ENCODE measurements at regions not wholly inside any gene's neighbourhood (a gene's known extent, or its start where the extent isn't known, plus 50 kb on each side); places are given as distances from the start of the nearest gene placed in this dataset.
A peak's percentile ranks its signal among the peaks of the same experiment; 100 is the strongest.

DNA sequence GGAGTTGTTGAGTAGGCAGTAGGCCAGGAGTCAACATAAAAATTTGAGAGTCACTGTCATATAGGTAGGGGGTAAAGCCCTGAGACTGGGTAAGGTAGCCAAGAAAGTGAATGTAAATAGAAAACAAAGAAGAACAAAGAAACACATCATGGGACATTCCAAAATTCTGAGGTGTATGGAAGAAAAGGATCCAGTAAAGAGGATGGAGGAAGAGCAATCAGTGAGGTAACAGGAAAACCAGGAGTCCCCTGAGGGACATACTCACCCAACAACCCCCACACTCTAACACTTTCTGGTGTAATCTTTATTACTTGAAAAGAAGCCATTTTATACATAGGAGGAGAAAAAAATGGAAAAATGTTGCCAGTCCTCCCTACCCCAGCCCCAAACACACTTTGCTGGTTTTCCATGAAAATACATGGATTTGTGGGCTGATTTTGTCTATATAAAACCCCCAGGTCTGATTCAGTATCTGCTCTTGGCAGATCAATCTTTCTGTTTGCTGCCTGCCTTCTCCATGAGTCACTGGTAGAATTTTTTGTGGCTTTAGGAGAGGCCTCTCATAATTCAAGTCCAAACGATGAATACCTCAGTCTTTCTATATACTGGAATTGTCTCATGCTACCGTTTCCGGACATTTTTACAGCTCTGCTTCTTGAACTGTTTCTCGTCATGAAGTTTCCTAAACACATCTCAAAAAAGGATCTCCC lies 271.4 kb upstream of the MAN1A1 start:
- DNase-seq (ENCODE audit: low read depth in 2 of 2) = peak; percentile 85 to 97
- no peaks in the 10 kb centered on the region for H3K27me3 ChIP-seq (ENCODE audit: control insufficient read depth, insufficient read depth, low read length)
- peak overlapping the region; percentile 7 for H3K4me2 ChIP-seq (ENCODE audit: extremely low read depth, insufficient read depth, low read length)
- no peaks in the 10 kb centered on the region for H3K36me3 ChIP-seq (ENCODE audit: control insufficient read depth, insufficient read depth, low read length)
- H4K20me1 ChIP-seq (ENCODE audit: control insufficient read depth, extremely low read depth, insufficient read depth, low read length) = no peaks in the 10 kb centered on the region
- H3K9ac ChIP-seq (ENCODE audit: insufficient read depth, low read length) = no peak overlapping the region
- no peaks in the 10 kb centered on the region for H3K79me2 ChIP-seq (ENCODE audit: control insufficient read depth, insufficient read depth, low read length)
- no peak for TF ChIP-seq EZH2 (IDR thresholded peaks at IDR 0.05; ENCODE audit: low read length, missing control alignments)
- TF ChIP-seq, protein P1, sequence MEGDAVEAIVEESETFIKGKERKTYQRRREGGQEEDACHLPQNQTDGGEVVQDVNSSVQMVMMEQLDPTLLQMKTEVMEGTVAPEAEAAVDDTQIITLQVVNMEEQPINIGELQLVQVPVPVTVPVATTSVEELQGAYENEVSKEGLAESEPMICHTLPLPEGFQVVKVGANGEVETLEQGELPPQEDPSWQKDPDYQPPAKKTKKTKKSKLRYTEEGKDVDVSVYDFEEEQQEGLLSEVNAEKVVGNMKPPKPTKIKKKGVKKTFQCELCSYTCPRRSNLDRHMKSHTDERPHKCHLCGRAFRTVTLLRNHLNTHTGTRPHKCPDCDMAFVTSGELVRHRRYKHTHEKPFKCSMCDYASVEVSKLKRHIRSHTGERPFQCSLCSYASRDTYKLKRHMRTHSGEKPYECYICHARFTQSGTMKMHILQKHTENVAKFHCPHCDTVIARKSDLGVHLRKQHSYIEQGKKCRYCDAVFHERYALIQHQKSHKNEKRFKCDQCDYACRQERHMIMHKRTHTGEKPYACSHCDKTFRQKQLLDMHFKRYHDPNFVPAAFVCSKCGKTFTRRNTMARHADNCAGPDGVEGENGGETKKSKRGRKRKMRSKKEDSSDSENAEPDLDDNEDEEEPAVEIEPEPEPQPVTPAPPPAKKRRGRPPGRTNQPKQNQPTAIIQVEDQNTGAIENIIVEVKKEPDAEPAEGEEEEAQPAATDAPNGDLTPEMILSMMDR (conservative IDR thresholded peaks at IDR 0.05 in 1 of 2, IDR thresholded peaks at IDR 0.05 in 1 of 2; ENCODE audit: low read depth in 1 of 2, low read length in 2 of 2) = no peak
- no peaks in the 10 kb centered on the region for H3K9me3 ChIP-seq (ENCODE audit: control insufficient read depth, insufficient read depth, low read depth, low read length)
- H2AFZ ChIP-seq (ENCODE audit: low read length) = no peak overlapping the region
- no peak overlapping the region for H3K27ac ChIP-seq (ENCODE audit: insufficient read depth, low read length)
- no peaks in the 10 kb centered on the region for H3K4me1 ChIP-seq (ENCODE audit: control insufficient read depth, extremely low read depth, insufficient read depth, low read length)
- no peak overlapping the region for H3K4me3 ChIP-seq (replicated peaks in 1 of 4; ENCODE audit: control extremely low read depth in 1 of 4, insufficient read depth in 1 of 4, low read depth in 3 of 4, low read length in 4 of 4)

DNA sequence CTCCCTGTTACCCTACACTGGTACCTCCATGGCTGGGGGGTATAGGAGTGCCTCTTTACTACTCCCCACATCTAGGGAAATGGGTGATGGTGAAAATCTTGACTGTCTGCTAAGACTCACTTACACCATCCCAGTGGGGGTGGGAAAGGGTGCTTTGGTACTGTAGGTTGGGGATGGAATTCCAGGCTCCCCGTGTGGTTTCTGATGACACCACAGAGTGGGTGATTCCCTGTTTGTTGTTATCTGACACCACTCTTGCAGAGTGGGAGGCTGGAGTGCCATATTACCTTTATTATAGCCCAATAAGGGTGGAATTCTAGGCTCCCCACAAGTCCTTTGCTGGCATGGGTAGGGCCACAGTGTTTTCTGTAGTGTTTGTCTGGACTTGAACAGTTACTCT lies 264.6 kb upstream of the MAN1A1 start:
- TF ChIP-seq, protein P1 (conservative IDR thresholded peaks at IDR 0.05 in 1 of 2, IDR thresholded peaks at IDR 0.05 in 1 of 2; ENCODE audit: low read depth in 1 of 2, low read length in 2 of 2) = no peak
- TF ChIP-seq EZH2 (IDR thresholded peaks at IDR 0.05; ENCODE audit: low read length, missing control alignments) = no peak
- no peak for DNase-seq (ENCODE audit: low read depth in 2 of 2)

DNA sequence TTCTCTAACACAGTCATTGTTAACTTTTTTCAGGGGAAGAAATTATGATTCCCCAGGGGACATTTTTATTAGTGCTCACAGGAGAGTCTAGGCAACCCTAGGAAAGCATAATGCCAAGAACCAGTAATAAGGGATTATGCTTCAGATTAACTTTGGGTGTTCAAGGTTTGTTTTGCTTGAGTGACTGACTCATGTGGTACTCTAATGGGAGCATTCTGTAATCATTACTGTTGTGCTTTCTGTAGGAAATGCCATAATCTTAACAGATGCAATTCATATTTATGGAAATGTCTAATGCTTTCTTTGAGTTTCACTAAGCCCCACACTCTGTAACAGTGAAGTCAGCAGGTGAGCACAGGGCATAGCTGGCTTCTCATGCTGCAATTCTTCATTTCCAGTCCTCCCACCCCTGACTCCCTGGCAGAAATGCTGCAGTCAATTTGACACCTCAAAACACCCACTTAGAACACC lies 263.4 kb upstream of the MAN1A1 start:
- Histone ChIP-seq H3K4me2 (ENCODE audit: extremely low read depth, insufficient read depth, low read length) (no peak overlapping the region), H3K27ac (ENCODE audit: insufficient read depth, low read length) (no peak overlapping the region), H3K36me3 (ENCODE audit: control insufficient read depth, insufficient read depth, low read length) (no peaks in the 10 kb centered on the region), H3K4me3 (replicated peaks in 1 of 4; ENCODE audit: control extremely low read depth in 1 of 4, insufficient read depth in 1 of 4, low read depth in 3 of 4, low read length in 4 of 4) (no peak overlapping the region), H3K9me3 (ENCODE audit: control insufficient read depth, insufficient read depth, low read depth, low read length) (no peaks in the 10 kb centered on the region), H4K20me1 (ENCODE audit: control insufficient read depth, extremely low read depth, insufficient read depth, low read length) (no peaks in the 10 kb centered on the region), H3K9ac (ENCODE audit: insufficient read depth, low read length) (no peak overlapping the region), H2AFZ (ENCODE audit: low read length) (no peak overlapping the region), H3K4me1 (ENCODE audit: control insufficient read depth, extremely low read depth, insufficient read depth, low read length) (peaks cover 3% of the 10 kb centered on the region), H3K27me3 (ENCODE audit: control insufficient read depth, insufficient read depth, low read length) (no peaks in the 10 kb centered on the region), H3K79me2 (ENCODE audit: control insufficient read depth, insufficient read depth, low read length) (no peaks in the 10 kb centered on the region)
- peak; percentile 25 to 28 for DNase-seq (ENCODE audit: low read depth in 2 of 2)
- TF ChIP-seq EZH2 (IDR thresholded peaks at IDR 0.05; ENCODE audit: low read length, missing control alignments) = no peak
- TF ChIP-seq, protein P1 (conservative IDR thresholded peaks at IDR 0.05 in 1 of 2, IDR thresholded peaks at IDR 0.05 in 1 of 2; ENCODE audit: low read depth in 1 of 2, low read length in 2 of 2) = no peak

More for the DNA sequence above, 264.6 kb upstream of the MAN1A1 start:
- H3K4me3 ChIP-seq (replicated peaks in 1 of 4; ENCODE audit: control extremely low read depth in 1 of 4, insufficient read depth in 1 of 4, low read depth in 3 of 4, low read length in 4 of 4) = no peak overlapping the region
- H3K27ac ChIP-seq (ENCODE audit: insufficient read depth, low read length) = no peak overlapping the region
- H2AFZ ChIP-seq (ENCODE audit: low read length) = no peak overlapping the region
- H3K4me1 ChIP-seq (ENCODE audit: control insufficient read depth, extremely low read depth, insufficient read depth, low read length) = peaks cover 3% of the 10 kb centered on the region
- H3K36me3 ChIP-seq (ENCODE audit: control insufficient read depth, insufficient read depth, low read length) = no peaks in the 10 kb centered on the region
- no peaks in the 10 kb centered on the region for H4K20me1 ChIP-seq (ENCODE audit: control insufficient read depth, extremely low read depth, insufficient read depth, low read length)
- H3K79me2 ChIP-seq (ENCODE audit: control insufficient read depth, insufficient read depth, low read length) = no peaks in the 10 kb centered on the region
- no peaks in the 10 kb centered on the region for H3K9me3 ChIP-seq (ENCODE audit: control insufficient read depth, insufficient read depth, low read depth, low read length)
- H3K4me2 ChIP-seq (ENCODE audit: extremely low read depth, insufficient read depth, low read length) = no peak overlapping the region
- H3K9ac ChIP-seq (ENCODE audit: insufficient read depth, low read length) = no peak overlapping the region
- no peaks in the 10 kb centered on the region for H3K27me3 ChIP-seq (ENCODE audit: control insufficient read depth, insufficient read depth, low read length)
